RWPE2 (cell line): ENCODE measurements at regions not wholly inside any gene's neighbourhood (a gene's known extent, or its start where the extent isn't known, plus 50 kb on each side); places are given as distances from the start of the nearest gene placed in this dataset.
"Not testable (repeated sequence)": the region's sequence is repeated elsewhere in the genome, so short reads cannot be mapped to it uniquely, and the experiment has no call there.

Experiments
- ATAC-seq: fragments of 200-7000 bp; cut with Tn5 transposase; 3 replicates; pipeline ENCODE4 v1.9.1; 2021; ENCODE audit warnings: low read depth
- DNase-seq: peaks from one replicate; pipeline ENCODE4 v3.0.0-alpha.2; 2020; ENCODE audit warnings: low spot score
- H3K27ac ChIP-seq: fragments of 450-650 bp; 2 replicates; pipeline ENCODE4 v1.5.1; 2017; ENCODE audit warnings: mild to moderate bottlenecking; ENCODE audit not compliant: poor library complexity, severe bottlenecking
- H3K27me3 ChIP-seq: fragments of 250-450 bp; sonication (Bioruptor Pico); 2 replicates; pipeline ENCODE4 v1.5.1; 2021; ENCODE audit warnings: mild to moderate bottlenecking, moderate library complexity; ENCODE audit not compliant: insufficient read depth, poor library complexity, severe bottlenecking
- H3K36me3 ChIP-seq: fragments of 250-450 bp; sonication (Bioruptor Pico); 2 replicates; pipeline ENCODE4 v1.5.1; 2020; ENCODE audit warnings: low read depth, mild to moderate bottlenecking, moderate library complexity
- H3K4me1 ChIP-seq: fragments of 250-450 bp; sonication (Bioruptor Pico); 2 replicates; pipeline ENCODE4 v1.5.1; 2021; ENCODE audit warnings: mild to moderate bottlenecking, moderate library complexity; ENCODE audit not compliant: insufficient read depth, poor library complexity, severe bottlenecking
- H3K4me3 ChIP-seq: fragments of 250-450 bp; sonication (Bioruptor Pico); 2 replicates; pipeline ENCODE4 v1.5.1; 2021; ENCODE audit warnings: mild to moderate bottlenecking, moderate library complexity; ENCODE audit not compliant: severe bottlenecking
- H3K9me3 ChIP-seq: fragments of 250-450 bp; sonication (Bioruptor Pico); 2 replicates; pipeline ENCODE4 v1.5.1; 2021; ENCODE audit warnings: mild to moderate bottlenecking, moderate library complexity; ENCODE audit not compliant: severe bottlenecking
- CTCF ChIP-seq: fragments of 450-650 bp; IDR thresholded peaks from one replicate; pipeline ENCODE4 v1.5.1; 2017; ENCODE audit warnings: mild to moderate bottlenecking, moderate library complexity; ENCODE audit not compliant: poor library complexity, severe bottlenecking

GRCh38 chr13:44313674-44314073 lies 60.0 kb upstream of the SERP2 start:
- H3K4me3 ChIP-seq, result no peak overlapping the region
- peak overlapping the region; percentile 100 for H3K27ac ChIP-seq
- no peaks in the 10 kb centered on the region for H3K36me3 ChIP-seq
- TF ChIP-seq CTCF, result no peak
- DNase-seq, result no peak
- no peaks in the 10 kb centered on the region for H3K9me3 ChIP-seq
- ATAC-seq, result peak; percentile 50
- H3K4me1 ChIP-seq, result peaks cover 48% of the 10 kb centered on the region
- no peaks in the 10 kb centered on the region for H3K27me3 ChIP-seq

GRCh38 chr13:44314160-44314559 lies 59.5 kb upstream of the SERP2 start:
- peak overlapping the region; percentile 100 for H3K27ac ChIP-seq
- H3K27me3 ChIP-seq, H3K9me3 ChIP-seq, ATAC-seq, H3K36me3 ChIP-seq, H3K4me3 ChIP-seq, DNase-seq: not testable (repeated sequence)
- peaks cover 48% of the 10 kb centered on the region for H3K4me1 ChIP-seq

- Histone ChIP-seq H3K27ac (no peak overlapping the region), H3K4me3 (no peak overlapping the region), H3K27me3 (no peaks in the 10 kb centered on the region), H3K36me3 (no peaks in the 10 kb centered on the region), H3K9me3 (no peaks in the 10 kb centered on the region), H3K4me1 (peaks cover 24% of the 10 kb centered on the region)
- DNase-seq (no peak), ATAC-seq (no peak)
- TF ChIP-seq CTCF, result no peak
Observed at GRCh38 chr13:44317752-44318151, 55.9 kb upstream of the SERP2 start.

- no peak for ATAC-seq
- no peak for DNase-seq
- H3K36me3 ChIP-seq, result no peaks in the 10 kb centered on the region
- H3K27ac ChIP-seq, result no peak overlapping the region
- no peaks in the 10 kb centered on the region for H3K9me3 ChIP-seq
- TF ChIP-seq CTCF, result no peak
- no peak overlapping the region for H3K4me3 ChIP-seq
- H3K4me1 ChIP-seq, result peaks cover 26% of the 10 kb centered on the region
- H3K27me3 ChIP-seq, result no peaks in the 10 kb centered on the region
Observed at GRCh38 chr13:44318161-44318560, 55.5 kb upstream of the SERP2 start.

- no peaks in the 10 kb centered on the region for H3K27me3 ChIP-seq
- no peak overlapping the region for H3K27ac ChIP-seq
- TF ChIP-seq CTCF, result no peak
- H3K4me3 ChIP-seq, result no peak overlapping the region
- no peaks in the 10 kb centered on the region for H3K9me3 ChIP-seq
- ATAC-seq (no peak), DNase-seq (no peak)
- peaks cover 12% of the 10 kb centered on the region for H3K4me1 ChIP-seq
- H3K36me3 ChIP-seq, result no peaks in the 10 kb centered on the region
Observed at GRCh38 chr13:44320611-44321010, 53.0 kb upstream of the SERP2 start.
